Neural cell (in vitro differentiated cells): ENCODE measurements at regions not wholly inside any gene's neighbourhood (a gene's known extent, or its start where the extent isn't known, plus 50 kb on each side); places are given as distances from the start of the nearest gene placed in this dataset.

Experiments used
- EP300 ChIP-seq: fragments of 450-650 bp; conservative IDR thresholded peaks from 2 replicates; pipeline ENCODE4 v1.6.1; 2014; ENCODE audit warnings: antibody characterized with exemption, mild to moderate bottlenecking, moderate library complexity; ENCODE audit not compliant: poor library complexity, severe bottlenecking
- MXI1 ChIP-seq: fragments of 450-650 bp; conservative IDR thresholded peaks from 2 replicates; pipeline ENCODE4 v1.6.1; 2014; ENCODE audit warnings: antibody characterized with exemption, mild to moderate bottlenecking; ENCODE audit not compliant: poor library complexity, severe bottlenecking
- POLR2AphosphoS5 ChIP-seq: IDR thresholded peaks from 2 replicates; pipeline ENCODE4 v1.6.1; 2012
- RAD21 ChIP-seq: fragments of 450-650 bp; conservative IDR thresholded peaks from 2 replicates; pipeline ENCODE4 v1.6.1; 2014; ENCODE audit warnings: antibody characterized with exemption, mild to moderate bottlenecking, moderate library complexity
- SMC3 ChIP-seq: fragments of 450-650 bp; conservative IDR thresholded peaks from 2 replicates; pipeline ENCODE4 v1.6.1; 2014; ENCODE audit warnings: antibody characterized with exemption, mild to moderate bottlenecking, moderate library complexity; ENCODE audit not compliant: poor library complexity
- TAF1 ChIP-seq: IDR thresholded peaks from 2 replicates; pipeline ENCODE4 v1.6.1; 2012; ENCODE audit warnings: low read depth
- TF ChIP-seq, protein P1 (sequence below): IDR thresholded peaks from 2 replicates; pipeline ENCODE4 v1.6.1; 2012; ENCODE audit warnings: borderline replicate concordance
- TF ChIP-seq, protein P2 (sequence below): fragments of 450-650 bp; IDR thresholded peaks from 2 replicates; pipeline ENCODE4 v1.5.1; 2014; ENCODE audit warnings: antibody characterized with exemption, mild to moderate bottlenecking, moderate library complexity; ENCODE audit not compliant: poor library complexity, severe bottlenecking

DNA sequence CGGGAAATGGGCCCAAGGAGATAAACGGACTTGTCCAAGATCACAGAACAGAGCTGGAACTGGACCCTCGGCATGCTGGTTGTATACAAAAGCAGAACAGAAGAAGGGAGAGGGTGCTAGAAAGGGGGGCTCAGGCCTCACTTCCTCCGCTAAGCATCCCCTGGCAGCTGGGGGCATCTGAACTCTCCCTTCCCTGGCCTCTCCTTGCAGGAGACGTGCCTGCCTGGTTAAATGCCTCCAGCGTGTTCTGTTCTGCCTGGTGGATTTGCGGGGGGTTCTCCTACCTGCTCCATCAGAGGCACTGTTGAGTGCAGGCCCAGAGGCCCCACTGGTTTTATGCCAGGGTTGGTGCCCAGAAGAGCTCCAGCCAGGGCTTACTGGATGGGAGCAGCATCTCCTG is 124.7 kb downstream of the ZFP36L2 start:
- TF ChIP-seq, protein P1, sequence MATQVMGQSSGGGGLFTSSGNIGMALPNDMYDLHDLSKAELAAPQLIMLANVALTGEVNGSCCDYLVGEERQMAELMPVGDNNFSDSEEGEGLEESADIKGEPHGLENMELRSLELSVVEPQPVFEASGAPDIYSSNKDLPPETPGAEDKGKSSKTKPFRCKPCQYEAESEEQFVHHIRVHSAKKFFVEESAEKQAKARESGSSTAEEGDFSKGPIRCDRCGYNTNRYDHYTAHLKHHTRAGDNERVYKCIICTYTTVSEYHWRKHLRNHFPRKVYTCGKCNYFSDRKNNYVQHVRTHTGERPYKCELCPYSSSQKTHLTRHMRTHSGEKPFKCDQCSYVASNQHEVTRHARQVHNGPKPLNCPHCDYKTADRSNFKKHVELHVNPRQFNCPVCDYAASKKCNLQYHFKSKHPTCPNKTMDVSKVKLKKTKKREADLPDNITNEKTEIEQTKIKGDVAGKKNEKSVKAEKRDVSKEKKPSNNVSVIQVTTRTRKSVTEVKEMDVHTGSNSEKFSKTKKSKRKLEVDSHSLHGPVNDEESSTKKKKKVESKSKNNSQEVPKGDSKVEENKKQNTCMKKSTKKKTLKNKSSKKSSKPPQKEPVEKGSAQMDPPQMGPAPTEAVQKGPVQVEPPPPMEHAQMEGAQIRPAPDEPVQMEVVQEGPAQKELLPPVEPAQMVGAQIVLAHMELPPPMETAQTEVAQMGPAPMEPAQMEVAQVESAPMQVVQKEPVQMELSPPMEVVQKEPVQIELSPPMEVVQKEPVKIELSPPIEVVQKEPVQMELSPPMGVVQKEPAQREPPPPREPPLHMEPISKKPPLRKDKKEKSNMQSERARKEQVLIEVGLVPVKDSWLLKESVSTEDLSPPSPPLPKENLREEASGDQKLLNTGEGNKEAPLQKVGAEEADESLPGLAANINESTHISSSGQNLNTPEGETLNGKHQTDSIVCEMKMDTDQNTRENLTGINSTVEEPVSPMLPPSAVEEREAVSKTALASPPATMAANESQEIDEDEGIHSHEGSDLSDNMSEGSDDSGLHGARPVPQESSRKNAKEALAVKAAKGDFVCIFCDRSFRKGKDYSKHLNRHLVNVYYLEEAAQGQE = no peak
- TF ChIP-seq MXI1 (no peak), SMC3 (no peak), POLR2AphosphoS5 (no peak), RAD21 (no peak), EP300 (no peak), TAF1 (no peak)
- TF ChIP-seq, protein P2, sequence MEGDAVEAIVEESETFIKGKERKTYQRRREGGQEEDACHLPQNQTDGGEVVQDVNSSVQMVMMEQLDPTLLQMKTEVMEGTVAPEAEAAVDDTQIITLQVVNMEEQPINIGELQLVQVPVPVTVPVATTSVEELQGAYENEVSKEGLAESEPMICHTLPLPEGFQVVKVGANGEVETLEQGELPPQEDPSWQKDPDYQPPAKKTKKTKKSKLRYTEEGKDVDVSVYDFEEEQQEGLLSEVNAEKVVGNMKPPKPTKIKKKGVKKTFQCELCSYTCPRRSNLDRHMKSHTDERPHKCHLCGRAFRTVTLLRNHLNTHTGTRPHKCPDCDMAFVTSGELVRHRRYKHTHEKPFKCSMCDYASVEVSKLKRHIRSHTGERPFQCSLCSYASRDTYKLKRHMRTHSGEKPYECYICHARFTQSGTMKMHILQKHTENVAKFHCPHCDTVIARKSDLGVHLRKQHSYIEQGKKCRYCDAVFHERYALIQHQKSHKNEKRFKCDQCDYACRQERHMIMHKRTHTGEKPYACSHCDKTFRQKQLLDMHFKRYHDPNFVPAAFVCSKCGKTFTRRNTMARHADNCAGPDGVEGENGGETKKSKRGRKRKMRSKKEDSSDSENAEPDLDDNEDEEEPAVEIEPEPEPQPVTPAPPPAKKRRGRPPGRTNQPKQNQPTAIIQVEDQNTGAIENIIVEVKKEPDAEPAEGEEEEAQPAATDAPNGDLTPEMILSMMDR = no peak
